ENCODE measurements at regions not wholly inside any gene's neighbourhood (a gene's known extent, or its start where the extent isn't known, plus 50 kb on each side); places are given as distances from the start of the nearest gene placed in this dataset.
"Not testable (repeated sequence)": the region's sequence is repeated elsewhere in the genome, so short reads cannot be mapped to it uniquely, and the experiment has no call there.

DNA sequence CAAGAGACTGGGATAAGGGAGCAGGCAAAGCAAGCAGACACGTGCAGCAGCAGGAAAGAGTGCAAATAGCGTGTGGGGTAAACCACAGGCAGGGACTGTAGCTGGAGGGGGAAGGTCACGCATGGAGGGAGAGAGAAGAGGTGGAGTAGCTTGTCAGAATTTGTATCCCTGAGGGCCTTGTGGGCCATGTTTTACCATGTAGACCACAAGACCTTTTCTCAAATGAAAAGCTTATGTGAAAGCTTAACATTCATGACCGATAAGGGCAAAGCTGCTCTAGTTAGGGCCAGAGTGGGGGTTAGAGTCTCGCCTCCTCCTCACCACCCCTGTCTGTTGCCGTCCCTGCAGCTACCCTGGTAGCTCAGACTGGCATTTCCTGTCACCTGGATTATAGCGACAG, 152.9 kb upstream of the E2F7 start:
- DNase-seq (ENCODE audit: low spot score): no peak

DNA sequence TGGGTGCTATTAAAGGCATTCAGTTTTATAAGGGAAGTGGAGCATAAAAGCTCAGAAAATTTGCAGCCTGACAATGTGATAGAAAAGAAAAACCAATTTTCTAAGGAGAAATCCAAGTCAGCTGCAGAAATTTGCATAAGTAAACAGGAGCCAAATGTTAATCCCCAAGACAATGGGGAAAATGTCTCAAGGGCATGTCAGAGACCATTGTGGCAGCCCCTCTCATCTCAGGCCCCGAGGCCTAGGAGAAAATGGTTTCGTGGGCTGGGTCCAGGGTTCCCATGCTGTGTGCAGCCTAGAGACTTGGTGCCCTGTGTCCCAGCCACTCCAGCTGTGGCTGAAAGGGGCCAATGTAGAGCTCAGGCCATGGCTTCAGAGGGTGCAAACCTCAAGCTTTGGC, 150.8 kb upstream of the E2F7 start:
- not testable (repeated sequence) for DNase-seq (ENCODE audit: low spot score)

- DNase-seq (ENCODE audit: low spot score): no peak
These were observed 148.8 kb upstream of the E2F7 start for GRCh38 chr12:77214136-77214535.

DNA sequence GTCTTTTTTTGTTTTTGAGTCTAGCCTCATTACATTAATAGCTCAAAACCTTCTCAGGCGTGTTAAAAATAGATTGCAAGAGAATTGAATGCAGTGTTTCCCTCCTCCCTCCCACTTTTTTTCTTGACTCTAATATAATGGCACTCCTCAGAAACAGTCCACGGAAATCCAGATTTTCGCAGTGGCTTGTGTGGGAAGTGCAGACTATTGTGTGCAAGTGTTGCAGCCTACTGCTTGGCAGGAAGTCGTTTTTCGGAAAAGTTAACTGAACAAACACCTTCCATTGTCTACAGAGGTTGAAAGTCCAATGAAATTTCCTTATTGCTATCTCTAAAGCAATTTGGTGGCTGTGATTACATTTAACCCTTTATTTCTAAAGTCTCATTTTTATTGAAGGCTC, 147.9 kb upstream of the E2F7 start:
- DNase-seq (ENCODE audit: low spot score): peak; percentile 71

- no peak for DNase-seq (ENCODE audit: low spot score)
These were observed 145.4 kb upstream of the E2F7 start for GRCh38 chr12:77210724-77211123.

DNA sequence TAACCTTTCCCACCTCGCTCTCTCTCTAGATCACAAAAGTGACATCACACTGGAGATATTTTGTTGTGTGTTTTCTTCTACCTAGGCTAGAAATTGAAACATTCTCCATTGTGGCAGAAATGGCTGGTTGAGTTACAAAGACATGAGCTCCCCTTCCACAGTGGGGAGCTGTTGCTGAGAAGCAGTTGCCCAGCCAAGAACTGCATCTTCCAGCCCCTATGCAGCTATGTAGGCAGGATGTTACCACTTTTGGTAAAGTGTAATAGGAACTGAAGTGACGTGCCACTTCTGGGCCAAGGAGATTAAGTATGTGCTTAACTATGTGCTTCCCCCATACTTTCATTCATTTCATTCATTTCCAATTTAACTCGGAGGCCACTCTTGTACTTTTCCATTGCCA, 138.7 kb upstream of the E2F7 start:
- no peak for DNase-seq (ENCODE audit: low spot score)

GRCh38 chr12:77202457-77203060, 137.2 kb upstream of the E2F7 start:
- DNase-seq (ENCODE audit: low spot score): no peak

GRCh38 chr12:77189901-77190416, 124.6 kb upstream of the E2F7 start:
- DNase-seq (ENCODE audit: low spot score): no peak

- DNase-seq (ENCODE audit: low spot score): no peak
These were observed 124.1 kb upstream of the E2F7 start for GRCh38 chr12:77189458-77189857.

DNA sequence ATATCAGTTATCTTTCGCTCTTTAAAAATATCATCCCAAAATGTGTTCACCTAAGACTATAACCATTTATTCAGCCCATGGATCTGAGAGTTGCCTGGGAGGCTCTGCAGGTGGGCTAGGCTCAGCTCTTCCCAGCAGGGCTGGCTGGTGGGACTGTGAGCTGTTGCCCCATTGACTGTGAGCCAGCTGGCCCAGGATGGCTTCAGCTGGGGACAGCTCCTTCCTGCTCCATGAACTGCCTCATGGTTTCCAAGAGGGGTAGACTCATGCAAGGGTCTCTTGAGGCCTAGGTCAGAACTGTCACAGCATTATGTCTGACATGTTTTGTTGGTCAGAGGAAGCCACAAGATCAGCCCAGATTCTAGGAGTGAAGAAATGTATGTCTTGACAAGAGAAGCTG, 114.1 kb upstream of the E2F7 start:
- no peak for DNase-seq (ENCODE audit: low spot score)

- DNase-seq (ENCODE audit: low spot score): no peak
These were observed 102.4 kb upstream of the E2F7 start for GRCh38 chr12:77167801-77168200.

DNA sequence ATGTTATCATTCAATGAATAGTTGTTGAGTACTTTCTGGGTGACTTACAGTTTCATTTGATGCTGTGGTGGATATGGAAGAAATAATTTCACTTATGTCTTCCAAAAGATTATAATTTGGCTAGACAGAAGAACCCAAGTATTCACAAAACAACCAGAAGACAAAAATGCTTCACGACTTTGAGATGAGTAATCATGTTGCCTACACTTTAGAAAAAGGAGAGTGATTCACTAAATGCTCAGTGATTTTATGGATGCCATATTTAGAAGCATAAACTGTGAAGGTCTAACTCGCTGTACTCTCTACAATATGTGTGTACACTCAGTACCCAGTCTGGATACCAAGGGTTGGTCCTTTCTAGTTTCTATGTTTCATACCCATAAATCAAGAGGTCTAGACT, 101.3 kb upstream of the E2F7 start:
- DNase-seq (ENCODE audit: low spot score): no peak

- no peak for DNase-seq (ENCODE audit: low spot score)
These were observed 98.0 kb upstream of the E2F7 start for GRCh38 chr12:77163074-77164038.

- DNase-seq (ENCODE audit: low spot score): no peak
These were observed 96.6 kb upstream of the E2F7 start for GRCh38 chr12:77161944-77162343.

DNA sequence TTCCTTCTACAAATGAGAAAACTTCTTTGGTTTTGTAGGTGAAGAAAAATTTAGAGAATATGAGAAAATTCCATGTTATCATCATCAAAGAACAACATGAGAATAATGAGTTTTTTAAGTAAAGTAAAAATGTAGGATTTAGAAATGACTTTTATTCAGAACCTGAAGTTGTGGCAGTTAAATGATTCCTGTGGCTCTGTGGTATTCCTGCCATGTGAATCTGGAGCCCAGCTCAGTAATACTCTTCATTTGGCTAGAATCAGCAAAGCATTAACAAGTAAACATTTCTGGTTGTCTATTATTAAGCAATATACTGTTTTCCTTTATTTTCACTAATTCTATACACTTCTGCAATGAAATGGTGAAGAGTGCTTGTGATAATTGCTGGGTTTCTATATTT, 95.6 kb upstream of the E2F7 start:
- DNase-seq (ENCODE audit: low spot score): no peak

DNA sequence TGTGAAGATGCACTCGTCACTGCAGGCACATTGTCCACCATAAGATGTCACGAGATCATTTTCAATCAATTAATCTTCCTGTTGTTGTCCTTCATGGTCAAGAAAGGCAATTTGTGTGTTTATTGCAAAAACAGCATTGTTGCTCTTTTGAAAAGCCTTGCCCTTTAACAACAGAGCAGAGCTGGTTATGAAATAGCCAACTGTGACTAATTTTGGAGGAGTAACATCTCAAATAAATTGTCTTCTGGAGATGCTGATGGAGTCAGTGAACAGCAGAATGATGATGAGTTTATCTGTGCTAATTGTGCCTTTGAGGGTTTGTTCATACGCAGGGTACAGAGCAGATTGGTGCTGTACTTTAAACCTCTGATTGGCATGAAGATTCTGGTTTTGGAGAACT, 88.3 kb upstream of the E2F7 start:
- DNase-seq (ENCODE audit: low spot score): no peak

GRCh38 chr12:77152623-77153193, 87.3 kb upstream of the E2F7 start:
- peak; percentile 3 for DNase-seq (ENCODE audit: low spot score)

DNA sequence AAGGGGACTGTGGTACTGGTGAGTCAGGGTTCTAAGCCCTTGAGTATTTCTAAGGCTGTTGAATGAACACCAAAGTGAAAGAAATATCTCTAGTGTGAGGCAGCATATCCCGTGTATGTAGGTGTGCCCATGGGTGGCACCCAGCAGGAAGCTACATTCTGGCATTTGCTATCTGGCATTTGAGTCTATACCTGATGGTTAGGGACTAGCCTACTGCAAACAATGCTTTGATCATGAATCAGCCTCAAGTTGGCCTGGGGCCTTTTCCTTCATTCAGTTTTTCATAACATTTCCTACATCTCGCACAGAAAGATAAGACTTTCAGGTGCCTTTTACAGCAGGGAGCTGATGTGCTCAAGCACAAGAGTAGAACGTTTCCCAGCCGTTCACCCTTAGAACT, 85.7 kb upstream of the E2F7 start:
- no peak for DNase-seq (ENCODE audit: low spot score)

- no peak for DNase-seq (ENCODE audit: low spot score)
These were observed 68.2 kb upstream of the E2F7 start for GRCh38 chr12:77133566-77133965.

- no peak for DNase-seq (ENCODE audit: low spot score)
These were observed 66.7 kb upstream of the E2F7 start for GRCh38 chr12:77131977-77132490.

DNA sequence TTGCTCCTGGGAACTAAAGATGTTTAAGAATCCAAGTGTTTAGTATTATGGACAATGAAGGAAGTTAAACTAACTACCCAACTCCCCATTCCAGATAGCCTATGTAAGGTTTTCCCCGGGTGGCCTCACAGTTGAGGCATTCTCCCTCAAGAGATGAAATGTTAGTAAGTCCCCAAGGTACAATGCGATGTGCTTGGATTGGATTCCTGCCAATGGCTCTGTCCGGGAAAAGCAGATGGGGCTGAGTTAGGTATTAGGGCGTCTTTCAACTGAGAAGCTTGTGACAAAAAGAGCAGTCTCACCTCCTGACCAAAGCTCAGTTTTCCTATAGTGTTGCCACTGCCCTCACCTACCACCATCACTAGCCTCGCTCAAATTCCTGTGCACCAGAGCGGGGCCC, 64.8 kb upstream of the E2F7 start:
- DNase-seq (ENCODE audit: low spot score): no peak

- DNase-seq (ENCODE audit: low spot score): no peak
These were observed 59.4 kb upstream of the E2F7 start for GRCh38 chr12:77124767-77125166.

GRCh38 chr12:77122661-77123060, 57.3 kb upstream of the E2F7 start:
- DNase-seq (ENCODE audit: low spot score): no peak

All from putamen (tissue), 1 donor.